H9 (cell line): ENCODE measurements at regions not wholly inside any gene's neighbourhood (a gene's known extent, or its start where the extent isn't known, plus 50 kb on each side); places are given as distances from the start of the nearest gene placed in this dataset.
A peak's percentile ranks its signal among the peaks of the same experiment; 100 is the strongest.

Source experiments
- DNase-seq: peaks from one replicate; pipeline ENCODE4 v3.0.0-alpha.2; 2017
- H2AFZ ChIP-seq: one replicate; pipeline ENCODE4 v1.6.1; 2013; ENCODE audit warnings: mild to moderate bottlenecking, low read length, control low read depth, moderate library complexity
- H2AK5ac ChIP-seq: 2 replicates; pipeline ENCODE4 v1.6.1; 2013; ENCODE audit warnings: low read length, control low read depth, mixed read lengths; ENCODE audit not compliant: insufficient read length
- H2BK120ac ChIP-seq: one replicate; pipeline ENCODE4 v1.6.1; 2013; ENCODE audit warnings: low read depth, mild to moderate bottlenecking, low read length, control low read depth, inconsistent platforms; ENCODE audit not compliant: poor library complexity, severe bottlenecking
- H2BK12ac ChIP-seq: 2 replicates; pipeline ENCODE4 v1.6.1; 2013; ENCODE audit warnings: low read length, control low read depth, mixed read lengths, low read depth; ENCODE audit not compliant: insufficient read length
- H2BK15ac ChIP-seq: 2 replicates; pipeline ENCODE4 v1.6.1; 2013; ENCODE audit warnings: low read depth, low read length, control low read depth
- H2BK20ac ChIP-seq: one replicate; pipeline ENCODE4 v1.6.1; 2013; ENCODE audit warnings: low read depth, mild to moderate bottlenecking, low read length, control low read depth, inconsistent platforms; ENCODE audit not compliant: poor library complexity, severe bottlenecking
- H2BK5ac ChIP-seq: 2 replicates; pipeline ENCODE4 v1.6.1; 2013; ENCODE audit warnings: low read length, control low read depth, mixed read lengths; ENCODE audit not compliant: insufficient read length
- H3K14ac ChIP-seq: 2 replicates; pipeline ENCODE4 v1.6.1; 2013; ENCODE audit warnings: low read length, control low read depth; ENCODE audit not compliant: insufficient read depth
- H3K18ac ChIP-seq: 2 replicates; pipeline ENCODE4 v1.6.1; 2013; ENCODE audit warnings: low read depth, mild to moderate bottlenecking, mixed read lengths, low read length, control low read depth; ENCODE audit not compliant: insufficient read length
- H3K23ac ChIP-seq: 2 replicates; pipeline ENCODE4 v1.6.1; 2013; ENCODE audit warnings: low read length, control low read depth, mixed read lengths, low read depth; ENCODE audit not compliant: insufficient read length
- H3K23me2 ChIP-seq: 2 replicates; pipeline ENCODE4 v1.6.1; 2013; ENCODE audit warnings: low read depth, mild to moderate bottlenecking, mixed read lengths, low read length, control low read depth; ENCODE audit not compliant: insufficient read length, poor library complexity, severe bottlenecking
- H3K27ac ChIP-seq: 2 replicates; pipeline ENCODE4 v1.5.1; 2013; ENCODE audit warnings: low read length, control low read depth, mixed read lengths, low read depth; ENCODE audit not compliant: insufficient read length
- H3K27me3 ChIP-seq: 2 replicates; pipeline ENCODE4 v1.6.1; 2013; ENCODE audit warnings: low read length, control low read depth, inconsistent platforms; ENCODE audit not compliant: insufficient read depth
- H3K4ac ChIP-seq: 2 replicates; pipeline ENCODE4 v1.6.1; 2013; ENCODE audit warnings: low read depth, mild to moderate bottlenecking, control low read depth, inconsistent platforms, low read length, moderate library complexity
- H3K4me1 ChIP-seq: 2 replicates; pipeline ENCODE4 v1.6.1; 2013; ENCODE audit warnings: low read length, control low read depth, inconsistent platforms; ENCODE audit not compliant: insufficient read depth
- H3K4me2 ChIP-seq: 2 replicates; pipeline ENCODE4 v1.6.1; 2013; ENCODE audit warnings: low read length, control low read depth, mixed read lengths; ENCODE audit not compliant: insufficient read length, insufficient read depth
- H3K56ac ChIP-seq: 2 replicates; pipeline ENCODE4 v1.6.1; 2013; ENCODE audit warnings: low read depth, mild to moderate bottlenecking, mixed read lengths, low read length, control low read depth; ENCODE audit not compliant: insufficient read length
- H3K79me1 ChIP-seq: 2 replicates; pipeline ENCODE4 v1.6.1; 2013; ENCODE audit warnings: low read depth, mild to moderate bottlenecking, moderate library complexity, low read length, control low read depth, inconsistent platforms; ENCODE audit not compliant: insufficient read depth, poor library complexity, severe bottlenecking
- H3K79me2 ChIP-seq: 2 replicates; pipeline ENCODE4 v1.6.1; 2013; ENCODE audit warnings: low read length, control low read depth, inconsistent platforms; ENCODE audit not compliant: insufficient read depth
- H3K9ac ChIP-seq: 2 replicates; pipeline ENCODE4 v1.6.1; 2013; ENCODE audit warnings: low read length, control low read depth, mixed read lengths; ENCODE audit not compliant: insufficient read length; ENCODE audit errors: extremely low read depth
- H3K9me3 ChIP-seq: one replicate; pipeline ENCODE4 v1.6.1; 2013; ENCODE audit warnings: low read depth, low read length, inconsistent platforms; ENCODE audit not compliant: control insufficient read depth
- H3T11ph ChIP-seq: one replicate; pipeline ENCODE4 v1.6.1; 2013; ENCODE audit warnings: mild to moderate bottlenecking, low read length, control low read depth, inconsistent platforms
- H4K20me1 ChIP-seq: one replicate; pipeline ENCODE4 v1.6.1; 2013; ENCODE audit not compliant: control insufficient read depth, insufficient read length, insufficient read depth
- H4K5ac ChIP-seq: 2 replicates; pipeline ENCODE4 v1.6.1; 2013; ENCODE audit warnings: low read depth, mild to moderate bottlenecking, mixed read lengths, low read length, control low read depth; ENCODE audit not compliant: insufficient read length
- H4K8ac ChIP-seq: replicated peaks from 2 replicates; pipeline ENCODE4 v1.6.1; 2013; ENCODE audit warnings: low read length, control low read depth, mixed read lengths, low read depth; ENCODE audit not compliant: insufficient read length
- H4K91ac ChIP-seq: 2 replicates; pipeline ENCODE4 v1.6.1; 2013; ENCODE audit warnings: low read depth, mild to moderate bottlenecking, moderate library complexity, mixed read lengths, low read length, control low read depth; ENCODE audit not compliant: insufficient read length
- H3K27ac Mint-ChIP-seq, 3 experiments: 2 replicates in 2 of 3; 3 replicates in 1 of 3; pipeline ENCODE4 v1.8.0; 2020 to 2021; ENCODE audit warnings: mixed read lengths in 3 of 3, mild to moderate bottlenecking in 1 of 3, moderate library complexity in 1 of 3
- H3K27me3 Mint-ChIP-seq: 2 replicates; pipeline ENCODE4 v1.8.0; 2021; ENCODE audit warnings: low read depth, mild to moderate bottlenecking, moderate library complexity, mixed read lengths
- H3K36me3 Mint-ChIP-seq, 3 experiments: 2 replicates in 2 of 3; 3 replicates in 1 of 3; pipeline ENCODE4 v1.8.0; 2020 to 2021; ENCODE audit warnings: low read depth in 3 of 3, mixed read lengths in 3 of 3; ENCODE audit not compliant: insufficient read depth in 1 of 3
- H3K4me1 Mint-ChIP-seq, 2 experiments: 2 replicates each; pipeline ENCODE4 v1.8.0; 2020; ENCODE audit warnings: mixed read lengths in 2 of 2
- H3K4me3 Mint-ChIP-seq, 2 experiments: 2 replicates in 1 of 2; 3 replicates in 1 of 2; pipeline ENCODE4 v1.8.0; 2020 to 2021; ENCODE audit warnings: mild to moderate bottlenecking in 2 of 2, mixed read lengths in 2 of 2, moderate library complexity in 1 of 2
- H3K9me3 Mint-ChIP-seq, 2 experiments: 2 replicates in 1 of 2; 3 replicates in 1 of 2; pipeline ENCODE4 v1.8.0; 2020; ENCODE audit warnings: mild to moderate bottlenecking in 2 of 2, mixed read lengths in 2 of 2, moderate library complexity in 1 of 2
- WGBS: extraction: QIAGEN DNeasy Blood & Tissue Kit; methylation state at CpG from one replicate; pipeline ENCODE4 v1.1.7; 2013; ENCODE audit warnings: missing lambda C conversion rate, low lambda C conversion rate, mixed read lengths; ENCODE audit not compliant: insufficient read length; ENCODE audit errors: extremely low coverage; 5-methylcytosine and 5-hydroxymethylcytosine counted together
- TF ChIP-seq, protein P1 (sequence below): fragments of 200-600 bp; sonication (generic); conservative IDR thresholded peaks from 3 replicates; pipeline ENCODE4 v1.8.0; 2021; ENCODE audit warnings: antibody characterized with exemption, mild to moderate bottlenecking

DNA sequence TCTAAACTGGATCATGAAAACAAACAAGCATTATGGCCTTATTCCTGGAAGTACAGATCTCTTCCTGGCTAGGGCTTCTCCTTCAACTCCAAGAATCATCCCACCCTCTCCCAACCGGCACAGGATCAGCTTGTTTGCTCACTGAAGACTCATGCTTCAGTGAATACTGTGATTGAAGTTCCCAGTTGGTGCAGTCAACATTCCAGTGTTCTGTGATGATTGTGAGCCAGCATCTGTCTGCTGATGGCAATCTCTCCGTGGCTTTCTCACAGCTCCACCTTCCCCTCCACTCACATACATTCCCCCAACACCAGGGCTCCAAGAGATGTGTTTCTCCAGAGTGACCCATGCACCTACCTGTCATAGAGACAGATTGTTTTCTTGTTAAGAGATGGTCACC, 421.3 kb upstream of the BTBD3 start:
- Histone ChIP-seq H3K56ac (no peak overlapping the region), H4K8ac (no peak overlapping the region), H2BK5ac (no peak overlapping the region), H3K23ac (no peak overlapping the region), H3K14ac (no peak overlapping the region), H3T11ph (no peak overlapping the region), H2AK5ac (no peak overlapping the region), H4K20me1 (no peaks in the 10 kb centered on the region), H4K5ac (no peak overlapping the region), H3K18ac (no peak overlapping the region), H3K27me3 (no peaks in the 10 kb centered on the region), H3K4me1 (no peaks in the 10 kb centered on the region; the same call in 1 of the 2 replicates), H3K23me2 (no peaks in the 10 kb centered on the region), H3K4ac (no peak overlapping the region), H3K9ac (no peak overlapping the region), H4K91ac (no peak overlapping the region), H3K4me2 (no peak overlapping the region), H3K79me2 (no peaks in the 10 kb centered on the region), H3K79me1 (no peaks in the 10 kb centered on the region), H2AFZ (no peak overlapping the region), H3K27ac (no peak overlapping the region), H3K9me3 (peaks cover 4% of the 10 kb centered on the region), H2BK12ac (no peak overlapping the region), H2BK15ac (no peak overlapping the region), H2BK120ac (no peak overlapping the region), H2BK20ac (no peak overlapping the region)
- Mint-ChIP-seq H3K4me3 (no peak overlapping the region), H3K27me3 (no peaks in the 10 kb centered on the region), H3K27ac (peak overlapping the region in 1 of 3 experiments; percentile 42; a peak in 3 of 7 replicates), H3K4me1 (peaks cover 11 to 30% of the 10 kb centered on the region in 2 experiments), H3K9me3 (peaks cover 0 to 2% of the 10 kb centered on the region in 2 experiments; a peak in 2 of 5 replicates), H3K36me3 (peaks cover 3 to 4% (median 4%) of the 10 kb centered on the region in 3 experiments; a peak in 3 of 7 replicates)
- WGBS, result no CpG with 5 or more reads among the region's 2 CpGs
- TF ChIP-seq, protein P1, sequence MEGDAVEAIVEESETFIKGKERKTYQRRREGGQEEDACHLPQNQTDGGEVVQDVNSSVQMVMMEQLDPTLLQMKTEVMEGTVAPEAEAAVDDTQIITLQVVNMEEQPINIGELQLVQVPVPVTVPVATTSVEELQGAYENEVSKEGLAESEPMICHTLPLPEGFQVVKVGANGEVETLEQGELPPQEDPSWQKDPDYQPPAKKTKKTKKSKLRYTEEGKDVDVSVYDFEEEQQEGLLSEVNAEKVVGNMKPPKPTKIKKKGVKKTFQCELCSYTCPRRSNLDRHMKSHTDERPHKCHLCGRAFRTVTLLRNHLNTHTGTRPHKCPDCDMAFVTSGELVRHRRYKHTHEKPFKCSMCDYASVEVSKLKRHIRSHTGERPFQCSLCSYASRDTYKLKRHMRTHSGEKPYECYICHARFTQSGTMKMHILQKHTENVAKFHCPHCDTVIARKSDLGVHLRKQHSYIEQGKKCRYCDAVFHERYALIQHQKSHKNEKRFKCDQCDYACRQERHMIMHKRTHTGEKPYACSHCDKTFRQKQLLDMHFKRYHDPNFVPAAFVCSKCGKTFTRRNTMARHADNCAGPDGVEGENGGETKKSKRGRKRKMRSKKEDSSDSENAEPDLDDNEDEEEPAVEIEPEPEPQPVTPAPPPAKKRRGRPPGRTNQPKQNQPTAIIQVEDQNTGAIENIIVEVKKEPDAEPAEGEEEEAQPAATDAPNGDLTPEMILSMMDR, result no peak
- no peak for DNase-seq
